HG02642 (cell line): ENCODE measurements at regions not wholly inside any gene's neighbourhood (a gene's known extent, or its start where the extent isn't known, plus 50 kb on each side); places are given as distances from the start of the nearest gene placed in this dataset.
"Not testable (repeated sequence)": the region's sequence is repeated elsewhere in the genome, so short reads cannot be mapped to it uniquely, and the experiment has no call there.

Experiments used
- ATAC-seq: cut with Tn5 transposase; IDR thresholded peaks from one replicate; pipeline ENCODE4 v1.9.1; 2021; ENCODE audit warnings: mild to moderate bottlenecking; ENCODE audit not compliant: unreplicated experiment, poor library complexity

DNA sequence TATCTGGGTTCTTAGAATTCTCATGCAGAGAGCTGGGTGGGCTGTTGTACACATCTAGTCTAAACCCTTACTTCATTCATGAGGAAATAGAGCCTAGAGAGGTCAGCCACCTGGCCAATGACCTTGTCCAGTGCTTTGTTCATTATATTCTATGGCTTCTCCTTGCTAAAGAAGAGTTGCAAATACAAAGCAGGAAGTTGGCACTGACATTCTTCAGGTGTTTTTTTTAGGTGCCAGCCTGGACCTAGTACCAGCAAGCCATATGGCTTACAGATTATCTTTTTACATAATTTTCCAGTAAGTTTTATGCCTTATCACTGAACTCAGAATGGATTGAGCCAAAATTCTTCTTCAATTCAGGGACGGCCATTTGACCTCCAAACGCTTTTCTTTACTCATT lies 54.7 kb upstream of the PGM2 start:
- no peak for ATAC-seq

DNA sequence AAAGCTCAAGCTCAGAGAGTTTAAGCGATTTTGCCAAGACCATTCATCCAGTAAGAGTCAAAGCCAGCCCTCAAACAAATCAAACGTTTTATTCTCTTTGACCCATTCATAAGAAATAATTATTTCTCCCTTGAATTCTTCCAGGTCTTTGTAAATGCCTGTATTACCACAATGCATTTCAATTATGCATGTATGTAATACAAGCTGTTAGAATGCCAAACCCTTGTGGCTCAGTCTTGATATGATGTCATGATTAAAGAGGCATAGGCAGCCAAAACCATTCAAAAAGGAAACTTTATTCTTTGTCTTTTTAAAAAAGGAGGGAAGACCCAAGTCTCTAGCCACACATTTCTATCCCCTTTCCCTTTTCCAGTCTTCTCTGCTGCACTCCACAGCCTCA lies 56.5 kb upstream of the PGM2 start:
- no peak for ATAC-seq

DNA sequence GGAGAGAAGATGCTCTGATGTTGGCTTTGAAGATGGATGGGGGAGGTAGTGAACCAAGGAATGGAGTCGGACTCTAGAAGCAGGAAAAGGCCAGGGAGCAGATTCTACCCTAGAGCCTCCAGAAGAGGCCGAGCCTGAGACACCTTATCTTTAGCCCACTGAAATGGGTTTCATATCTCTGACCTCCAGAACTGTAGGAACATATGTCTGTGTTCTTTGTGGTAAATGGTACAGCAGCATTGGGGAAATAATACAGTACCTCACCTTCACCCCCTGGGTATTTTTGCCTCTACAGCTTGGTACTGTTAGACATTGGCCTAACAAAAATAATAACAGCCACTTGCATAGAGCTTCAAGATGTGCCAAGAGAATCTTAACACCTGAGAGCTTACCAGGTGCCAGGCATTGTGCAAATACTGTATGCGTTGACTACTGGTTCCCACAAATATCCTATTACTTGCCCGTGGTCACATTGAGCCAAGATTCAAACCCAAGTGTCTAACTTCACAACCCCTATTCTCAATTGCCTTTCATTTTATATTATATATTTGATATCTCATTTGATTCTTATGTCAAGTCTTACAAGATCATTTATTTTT lies 57.0 kb upstream of the PGM2 start:
- no peak for ATAC-seq

GRCh38 chr4:37767546-37767945 lies 58.9 kb upstream of the PGM2 start:
- no peak for ATAC-seq

DNA sequence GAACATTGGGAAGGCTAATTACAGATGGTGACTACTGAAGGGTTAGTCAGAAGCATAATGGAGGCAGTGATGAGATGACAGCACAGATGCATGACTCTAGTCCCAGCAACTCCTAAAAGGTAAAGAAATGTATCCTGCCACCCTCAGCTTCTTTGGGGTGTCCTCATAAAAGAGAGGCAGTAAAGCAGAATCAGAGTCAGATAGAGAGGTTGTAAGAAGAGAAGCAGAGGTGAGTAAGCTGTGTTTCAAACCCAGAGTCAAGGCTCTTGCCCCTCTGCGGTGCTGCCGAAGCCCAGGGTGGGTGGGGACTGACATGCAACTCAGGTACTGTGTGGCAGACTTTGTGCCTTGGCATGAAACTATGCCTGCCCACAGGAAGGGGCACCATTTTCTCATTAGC lies 59.5 kb upstream of the PGM2 start:
- no peak for ATAC-seq

- ATAC-seq: peak; percentile 54
Observed at GRCh38 chr4:37765741-37766140, 60.7 kb upstream of the PGM2 start.

DNA sequence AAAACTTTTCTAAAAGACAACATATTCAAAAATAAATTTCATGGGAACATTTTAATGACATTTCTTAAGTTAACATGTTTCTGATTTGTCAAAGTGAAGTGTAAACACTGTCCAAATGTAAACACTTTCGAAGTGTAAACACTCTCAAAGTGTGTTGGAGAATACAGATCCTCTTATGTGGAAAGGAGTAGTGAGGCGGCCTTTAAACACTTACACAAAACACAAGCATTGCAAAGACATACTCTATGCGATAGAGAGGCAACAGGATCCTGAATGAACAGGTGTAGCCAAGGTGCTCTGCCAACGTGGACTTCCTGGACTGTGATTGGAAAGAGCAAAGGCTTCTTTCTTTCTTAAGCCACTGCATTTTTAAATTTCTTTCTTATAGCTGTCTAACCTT lies 62.7 kb upstream of the PGM2 start:
- no peak for ATAC-seq

- ATAC-seq: no peak
Observed at GRCh38 chr4:37762991-37763368, 63.5 kb upstream of the PGM2 start.

GRCh38 chr4:37762294-37762990 lies 64.0 kb upstream of the PGM2 start:
- no peak for ATAC-seq

GRCh38 chr4:37760840-37761239 lies 65.6 kb upstream of the PGM2 start:
- ATAC-seq: no peak

- no peak for ATAC-seq
Observed at GRCh38 chr4:37759833-37760232, 66.7 kb upstream of the PGM2 start.

DNA sequence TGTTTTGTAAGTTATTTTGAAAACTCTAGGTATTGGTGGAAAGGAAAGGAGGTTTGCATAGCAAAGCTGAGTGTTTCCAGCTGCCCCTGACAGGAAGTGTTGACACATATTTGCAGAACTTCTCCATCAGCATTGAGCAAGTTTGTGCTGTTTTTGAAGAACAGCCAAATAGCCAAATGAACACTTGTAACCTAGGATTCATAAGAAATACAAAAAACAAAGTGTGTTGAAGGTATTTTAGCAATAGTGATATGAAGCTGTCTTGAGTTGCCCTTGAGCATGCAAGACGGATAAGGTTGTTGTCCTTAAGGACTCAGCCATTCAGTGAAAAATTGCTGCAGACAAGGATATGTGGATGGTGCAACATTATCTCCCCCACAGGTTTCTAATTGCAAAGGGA lies 68.3 kb upstream of the PGM2 start:
- ATAC-seq: no peak

GRCh38 chr4:37757761-37758160 lies 68.7 kb upstream of the PGM2 start:
- no peak for ATAC-seq

DNA sequence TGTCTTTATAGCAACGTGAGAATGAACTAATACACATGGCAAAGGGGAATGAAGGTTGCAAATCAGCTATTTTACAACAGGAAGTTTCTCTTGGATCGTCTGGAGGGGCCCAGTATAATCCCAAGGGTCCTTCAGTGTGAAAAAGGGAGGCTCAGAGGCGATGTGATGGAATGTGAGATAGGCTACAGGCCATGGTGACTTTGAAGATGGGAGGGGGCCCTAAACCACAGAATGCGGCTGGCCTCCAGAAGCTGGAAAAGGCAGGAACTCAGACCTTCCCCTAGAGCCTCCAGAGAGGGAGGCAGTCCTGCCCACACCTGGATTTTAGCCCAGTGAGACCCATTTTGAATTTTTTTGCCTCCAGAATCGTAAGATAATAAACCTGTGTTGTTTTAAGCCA lies 69.4 kb upstream of the PGM2 start:
- no peak for ATAC-seq

- no peak for ATAC-seq
Observed at GRCh38 chr4:37754410-37755185, 68.4 kb upstream of the RELL1 start.

DNA sequence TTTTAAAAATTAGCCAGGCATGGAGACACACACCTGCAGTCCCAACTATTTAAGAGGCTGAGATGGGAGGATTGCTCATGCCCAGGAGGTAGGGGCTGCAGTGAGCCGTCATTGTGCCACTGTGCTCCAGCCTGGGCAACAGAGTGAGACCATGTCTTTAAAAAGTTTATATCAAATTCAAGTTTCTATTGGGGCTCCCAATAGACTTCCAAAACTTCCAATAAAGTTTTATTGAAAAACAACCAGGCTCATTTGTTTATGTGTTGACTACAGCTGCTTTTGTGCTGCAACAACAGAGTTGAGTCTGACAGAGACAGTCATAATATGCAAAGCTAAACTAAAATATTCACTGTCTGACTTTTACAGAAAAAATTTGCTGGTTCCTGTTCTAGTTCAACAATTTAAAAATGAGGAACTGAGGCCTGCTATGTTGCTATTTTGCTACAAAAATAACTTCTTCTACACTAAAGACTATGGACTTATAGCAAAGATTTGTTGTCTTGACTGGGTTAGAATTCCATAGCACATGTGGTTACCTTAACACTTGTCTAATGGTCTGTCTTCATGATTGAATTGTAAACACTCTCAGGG lies 63.3 kb upstream of the RELL1 start:
- no peak for ATAC-seq

DNA sequence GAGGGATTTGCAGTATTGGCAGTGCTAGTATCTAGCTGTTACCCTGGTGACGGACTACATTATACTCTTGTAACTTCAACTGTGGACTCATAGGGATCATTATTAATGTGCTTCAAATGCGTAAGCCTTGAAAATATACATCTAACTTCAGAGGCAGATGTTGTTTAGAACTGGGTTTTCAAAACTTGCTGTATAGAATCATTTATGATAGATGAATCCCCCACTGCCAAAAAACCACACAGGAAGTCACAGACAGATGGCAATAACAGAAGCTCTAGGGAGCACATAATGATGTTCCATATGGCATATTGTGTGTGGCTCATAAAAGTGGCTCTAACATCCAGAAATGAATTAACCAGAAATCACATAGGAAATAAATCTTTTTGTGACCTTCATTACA lies 62.3 kb upstream of the RELL1 start:
- ATAC-seq: no peak

GRCh38 chr4:37747772-37748330 lies 61.7 kb upstream of the RELL1 start:
- ATAC-seq: no peak

DNA sequence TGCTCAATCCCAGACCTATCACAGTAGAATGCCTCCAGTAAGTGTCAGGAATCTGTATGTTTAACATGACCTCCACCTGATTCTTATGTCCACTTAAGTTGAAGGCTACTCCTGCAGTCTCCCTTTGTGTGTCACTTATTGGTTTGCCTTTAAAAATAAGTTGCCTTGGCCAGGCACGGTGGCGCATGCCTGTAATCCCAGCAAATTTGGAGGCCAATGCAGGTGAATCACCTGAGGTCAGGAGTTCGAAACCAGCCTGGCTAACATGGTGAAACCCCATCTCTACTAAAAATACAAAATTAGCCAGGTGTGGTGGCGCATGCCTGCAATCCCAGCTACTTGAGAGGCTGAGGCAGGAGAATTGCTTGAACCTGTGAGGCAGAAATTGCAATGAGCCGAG lies 60.7 kb upstream of the RELL1 start:
- ATAC-seq: not testable (repeated sequence)

GRCh38 chr4:37745946-37746345 lies 59.8 kb upstream of the RELL1 start:
- no peak for ATAC-seq

DNA sequence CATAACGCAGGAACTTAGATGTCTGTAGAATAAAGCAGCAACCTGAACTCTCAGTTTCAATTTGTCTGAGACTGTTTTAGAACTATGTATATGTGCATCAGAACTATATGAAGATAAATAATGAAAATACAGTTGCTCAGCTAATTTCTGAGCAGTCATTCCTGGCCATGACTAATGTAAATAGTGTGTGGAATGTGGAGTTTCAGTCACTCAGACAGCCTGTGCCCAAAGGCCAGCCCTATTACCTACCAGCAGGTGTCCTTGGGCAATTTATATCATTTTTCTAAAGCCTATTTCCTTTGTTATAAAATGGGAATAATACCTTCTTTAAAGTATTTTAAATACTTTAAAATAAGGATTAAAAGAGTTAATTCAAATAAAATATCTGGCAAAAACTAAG lies 56.0 kb upstream of the RELL1 start:
- no peak for ATAC-seq
